H1 (cell line): ENCODE measurements at regions not wholly inside any gene's neighbourhood (a gene's known extent, or its start where the extent isn't known, plus 50 kb on each side); places are given as distances from the start of the nearest gene placed in this dataset.

ENCODE experiments used
- CTCF ChIA-PET: fragments of 300-600 bp; sonication (Branson Sonifier 250); formaldehyde crosslinking; loops from one replicate; lab custom pipeline; 2021; ENCODE audit not compliant: partially characterized antibody; lab: Charles Lee
- POLR2A ChIA-PET: fragments of 300-600 bp; sonication (Branson Sonifier 250); formaldehyde crosslinking; loops from one replicate; lab custom pipeline; 2021; ENCODE audit warnings: inconsistent platforms; ENCODE audit not compliant: partially characterized antibody; lab: Charles Lee
- DNase-seq, 2 experiments: peaks; one replicate each; pipeline versions ENCODE4 v3.0.0 to v3.0.0-alpha.2; 2010 to 2022; ENCODE audit warnings: low spot score in 2 of 2, low read depth in 1 of 2, mixed read lengths in 1 of 2
- FAIRE-seq: peaks from 2 replicates; lab custom pipeline; 2011; peaks lifted over from hg19 to GRCh38; lab: Jason Lieb, UNC
- H2AFZ ChIP-seq: 2 replicates; pipeline ENCODE4 v1.8.1; 2012; ENCODE audit warnings: low read length, inconsistent platforms
- H2AK5ac ChIP-seq: 2 replicates; pipeline ENCODE4 v1.6.1; 2013; ENCODE audit warnings: low read depth, low read length
- H2BK120ac ChIP-seq: replicated peaks from 2 replicates; pipeline ENCODE3; 2013; ENCODE audit warnings: low read depth, low read length, inconsistent platforms
- H2BK12ac ChIP-seq: 2 replicates; pipeline ENCODE4 v1.6.1; 2013; ENCODE audit warnings: low read depth, low read length
- H2BK15ac ChIP-seq: 2 replicates; pipeline ENCODE4 v1.6.1; 2013; ENCODE audit warnings: low read length
- H2BK20ac ChIP-seq: 2 replicates; pipeline ENCODE4 v1.6.1; 2013; ENCODE audit warnings: low read length
- H2BK5ac ChIP-seq: 2 replicates; pipeline ENCODE4 v1.6.1; 2013; ENCODE audit warnings: low read depth, low read length
- H3K14ac ChIP-seq: 2 replicates; pipeline ENCODE4 v1.6.1; 2013; ENCODE audit warnings: inconsistent platforms; ENCODE audit not compliant: insufficient read length
- H3K18ac ChIP-seq: 2 replicates; pipeline ENCODE4 v1.6.1; 2013; ENCODE audit warnings: low read length; ENCODE audit errors: extremely low read depth
- H3K23ac ChIP-seq: 2 replicates; pipeline ENCODE4 v1.6.1; 2013; ENCODE audit warnings: inconsistent platforms; ENCODE audit not compliant: insufficient read length
- H3K23me2 ChIP-seq: 2 replicates; pipeline ENCODE4 v1.6.1; 2013; ENCODE audit warnings: low read depth, low read length
- H3K27ac ChIP-seq: 2 replicates; pipeline ENCODE4 v1.6.1; 2011; ENCODE audit warnings: low read depth, low read length, inconsistent platforms
- H3K27me3 ChIP-seq, 4 experiments: replicated peaks in 1 of 4; 1 replicate in 1 of 4; 2 replicates in 3 of 4; pipeline versions ENCODE4 v1.6.1 to v1.8.1; 2011 to 2013; ENCODE audit warnings: low read length in 3 of 4, mild to moderate bottlenecking in 3 of 4, inconsistent platforms in 2 of 4, mixed read lengths in 2 of 4, moderate library complexity in 1 of 4; ENCODE audit not compliant: control insufficient read depth in 3 of 4, insufficient read depth in 3 of 4; ENCODE audit errors: extremely low read depth in 1 of 4
- H3K36me3 ChIP-seq, 4 experiments: 2 replicates each; pipeline versions ENCODE4 v1.6.1 to v1.8.1; 2011 to 2013; ENCODE audit warnings: mild to moderate bottlenecking in 4 of 4, low read length in 3 of 4, moderate library complexity in 2 of 4, control low read depth in 1 of 4, inconsistent platforms in 1 of 4; ENCODE audit not compliant: insufficient read depth in 4 of 4, control insufficient read depth in 2 of 4
- H3K4ac ChIP-seq: replicated peaks from 2 replicates; pipeline ENCODE3; 2013; ENCODE audit warnings: low read length, low read depth, mixed read lengths, inconsistent platforms; ENCODE audit not compliant: insufficient read length
- H3K4me1 ChIP-seq, 4 experiments: replicated peaks in 1 of 4; 1 replicate in 1 of 4; 2 replicates in 3 of 4; pipeline versions ENCODE4 v1.6.1 to v1.8.1; 2011 to 2013; ENCODE audit warnings: low read length in 3 of 4, inconsistent platforms in 2 of 4, mixed read lengths in 1 of 4; ENCODE audit not compliant: insufficient read depth in 4 of 4, control insufficient read depth in 3 of 4
- H3K4me2 ChIP-seq, 2 experiments: 2 replicates each; pipeline versions ENCODE4 v1.6.1 to v1.8.1; 2011 to 2013; ENCODE audit warnings: low read depth in 2 of 2, low read length in 2 of 2, control low read depth in 1 of 2, inconsistent platforms in 1 of 2, mild to moderate bottlenecking in 1 of 2; ENCODE audit not compliant: insufficient read depth in 1 of 2
- H3K4me3 ChIP-seq, 4 experiments: fragments of 200-600, 300-600 bp in 1 of 4; sonication (generic), shearing (Covaris generic), sonication (Bioruptor Twin) in 1 of 4; 2 replicates each; pipeline versions ENCODE4 v1.5.1 to v1.8.1; 2011 to 2016; ENCODE audit warnings: low read length in 4 of 4, low read depth in 3 of 4, control low read depth in 2 of 4, inconsistent platforms in 2 of 4, mild to moderate bottlenecking in 2 of 4, mixed read lengths in 1 of 4, moderate library complexity in 1 of 4; ENCODE audit not compliant: insufficient read depth in 2 of 4; ENCODE audit errors: extremely low read depth in 1 of 4
- H3K56ac ChIP-seq: replicated peaks from 2 replicates; pipeline ENCODE3; 2013; ENCODE audit warnings: low read depth, mild to moderate bottlenecking, mixed read lengths, low read length, inconsistent platforms; ENCODE audit not compliant: insufficient read length
- H3K79me1 ChIP-seq: 2 replicates; pipeline ENCODE4 v1.6.1; 2013; ENCODE audit warnings: low read depth, low read length, control low read depth
- H3K79me2 ChIP-seq, 2 experiments: 2 replicates each; pipeline versions ENCODE4 v1.6.1 to v1.8.1; 2012 to 2013; ENCODE audit warnings: low read length in 2 of 2, mild to moderate bottlenecking in 2 of 2, inconsistent platforms in 1 of 2; ENCODE audit not compliant: insufficient read depth in 2 of 2, control insufficient read depth in 1 of 2
- H3K9ac ChIP-seq, 4 experiments: replicated peaks in 1 of 4; 1 replicate in 1 of 4; 2 replicates in 3 of 4; pipeline versions ENCODE4 v1.6.1 to v1.8.1; 2011 to 2013; ENCODE audit warnings: low read depth in 3 of 4, low read length in 3 of 4, control low read depth in 2 of 4, mild to moderate bottlenecking in 2 of 4, moderate library complexity in 2 of 4, inconsistent platforms in 1 of 4; ENCODE audit errors: extremely low read depth in 1 of 4
- H3K9me3 ChIP-seq, 2 experiments: 2 replicates each; pipeline versions ENCODE4 v1.6.1 to v1.8.1; 2012 to 2013; ENCODE audit warnings: mild to moderate bottlenecking in 2 of 2, moderate library complexity in 2 of 2, control low read depth in 1 of 2, inconsistent platforms in 1 of 2, low read depth in 1 of 2, low read length in 1 of 2, mixed read lengths in 1 of 2; ENCODE audit not compliant: insufficient read depth in 2 of 2
- H4K20me1 ChIP-seq, 2 experiments: replicated peaks in 1 of 2; 2 replicates each; pipeline versions ENCODE3 to v1.8.1; 2011 to 2013; ENCODE audit warnings: inconsistent platforms in 2 of 2, low read length in 2 of 2, mild to moderate bottlenecking in 1 of 2; ENCODE audit not compliant: insufficient read depth in 2 of 2, control insufficient read depth in 1 of 2
- H4K5ac ChIP-seq: 2 replicates; pipeline ENCODE4 v1.6.1; 2013; ENCODE audit warnings: low read length, low read depth, mixed read lengths, inconsistent platforms; ENCODE audit not compliant: insufficient read length
- H4K8ac ChIP-seq: 2 replicates; pipeline ENCODE4 v1.8.0; 2013; ENCODE audit warnings: mild to moderate bottlenecking, moderate library complexity, low read length, inconsistent platforms; ENCODE audit not compliant: insufficient read depth; ENCODE audit errors: extremely low read depth
- H4K91ac ChIP-seq: replicated peaks from 2 replicates; pipeline ENCODE3; 2013; ENCODE audit warnings: low read length, mixed read lengths, inconsistent platforms; ENCODE audit not compliant: insufficient read length
- ASH2L ChIP-seq: fragments of 200-600, 300-600 bp; sonication (generic); IDR thresholded peaks from one replicate; pipeline ENCODE4 v1.7.1; 2017; ENCODE audit warnings: low read length
- BACH1 ChIP-seq: IDR thresholded peaks from 2 replicates; pipeline ENCODE4 v1.6.1; 2012; ENCODE audit warnings: low read length, improper control_type of control experiment
- BCL11A ChIP-seq, 2 experiments: IDR thresholded peaks; one replicate each; pipeline ENCODE4 v1.6.1; 2011; ENCODE audit warnings: low read depth in 2 of 2, low read length in 2 of 2, mild to moderate bottlenecking in 2 of 2
- CREB1 ChIP-seq: IDR thresholded peaks from 2 replicates; pipeline ENCODE4 v1.6.1; 2012; ENCODE audit warnings: inconsistent platforms
- GABPA ChIP-seq: IDR thresholded peaks from 2 replicates; pipeline ENCODE4 v1.6.1; 2011; ENCODE audit warnings: mild to moderate bottlenecking, low read length, moderate library complexity, borderline replicate concordance; ENCODE audit not compliant: insufficient read depth
- MAFK ChIP-seq: IDR thresholded peaks from 2 replicates; pipeline ENCODE4 v1.6.1; 2012; ENCODE audit warnings: low read depth, mild to moderate bottlenecking, improper control_type of control experiment, low read length
- NANOG ChIP-seq: IDR thresholded peaks from 2 replicates; pipeline ENCODE4 v1.6.1; 2011; ENCODE audit warnings: low read length, low read depth, mild to moderate bottlenecking, inconsistent platforms; ENCODE audit not compliant: insufficient read depth, poor library complexity, severe bottlenecking
- NRF1 ChIP-seq: IDR thresholded peaks from 2 replicates; pipeline ENCODE4 v1.6.1; 2011; ENCODE audit warnings: mild to moderate bottlenecking, low read depth, low read length, improper control_type of control experiment
- RAD21 ChIP-seq, 2 experiments: IDR thresholded peaks in 1 of 2; conservative IDR thresholded peaks in 1 of 2; 2 replicates each; pipeline ENCODE4 v1.6.1; 2011; ENCODE audit warnings: low read depth in 2 of 2, low read length in 2 of 2, improper control_type of control experiment in 1 of 2, inconsistent platforms in 1 of 2, mild to moderate bottlenecking in 1 of 2, moderate library complexity in 1 of 2
- RNF2 ChIP-seq: fragments of 200-900, 300-1000 bp; sonication (generic); IDR thresholded peaks from 2 replicates; pipeline ENCODE4 v1.7.1; 2016; ENCODE audit warnings: borderline replicate concordance, low read depth, mild to moderate bottlenecking, antibody characterized with exemption, low read length; ENCODE audit not compliant: poor library complexity, severe bottlenecking; ENCODE audit errors: missing control alignments
- SIRT6 ChIP-seq: IDR thresholded peaks from one replicate; pipeline ENCODE4 v1.7.1; 2012; ENCODE audit warnings: low read length, inconsistent platforms
- SP4 ChIP-seq: IDR thresholded peaks from 2 replicates; pipeline ENCODE4 v1.6.1; 2012; ENCODE audit warnings: low read length, inconsistent platforms
- WGBS, 2 experiments: shearing (Covaris generic) in 1 of 2; methylation state at CpG; one replicate each; pipeline versions ENCODE4 v1.1.6 to v1.1.7; 2013 to 2015; ENCODE audit warnings: low lambda C conversion rate in 2 of 2, mixed read lengths in 2 of 2, inconsistent platforms in 1 of 2, low coverage in 1 of 2, missing lambda C conversion rate in 1 of 2; ENCODE audit not compliant: insufficient replicate concordance in 2 of 2, insufficient coverage in 1 of 2, insufficient read length in 1 of 2; ENCODE audit errors: extremely low coverage in 1 of 2, missing lambda C conversion rate in 1 of 2; 5-methylcytosine and 5-hydroxymethylcytosine counted together
- TF ChIP-seq, protein P1 (sequence below): IDR thresholded peaks from 2 replicates; pipeline ENCODE4 v1.6.1; 2011; ENCODE audit warnings: low read length, improper control_type of control experiment

DNA sequence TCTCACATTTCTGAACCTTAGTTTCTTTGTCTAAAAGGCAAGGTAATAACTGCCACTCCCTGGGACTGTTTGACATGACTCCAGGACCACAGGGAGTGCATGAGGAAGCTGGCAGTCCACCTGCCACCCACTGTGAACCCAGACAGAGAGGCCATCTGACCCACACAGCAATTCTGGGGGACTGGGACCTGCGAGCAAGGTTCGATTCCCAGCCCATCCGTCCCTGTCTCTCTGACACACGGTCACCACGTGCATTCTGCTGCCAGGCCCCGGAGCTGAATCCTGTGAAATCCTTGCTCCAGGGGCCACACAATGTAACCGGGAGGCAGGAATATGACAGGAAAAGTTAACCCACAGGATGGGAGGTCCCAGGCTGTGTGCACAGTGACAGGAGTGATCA is 218.8 kb upstream of the FOXF1 start:
- no peak overlapping the region for H2AFZ ChIP-seq
- no peaks in the 10 kb centered on the region for H3K79me1 ChIP-seq
- 0 out of 2 replicates have a peak overlapping the region, but pooled peaks have one; percentile 81 for H2BK15ac ChIP-seq
- H2BK20ac ChIP-seq, result peak overlapping the region; percentile 32; the same call in 1 of the 2 replicates
- H2AK5ac ChIP-seq, result no peak overlapping the region
- H3K9me3 ChIP-seq, result no peaks in the 10 kb centered on the region
- H3K36me3 ChIP-seq, result no peaks in the 10 kb centered on the region
- peaks cover 3 to 21% (median 10%) of the 10 kb centered on the region in 4 experiments for H3K4me1 ChIP-seq
- 92% methylated on average over 7 of the region's 7 CpGs; no CpG with 5 or more reads in 1 of the 2 experiments for WGBS, 2 experiments
- no peak overlapping the region for H4K5ac ChIP-seq
- no peak overlapping the region for H3K27ac ChIP-seq
- no peak for FAIRE-seq
- H3K14ac ChIP-seq, result no peak overlapping the region
- peaks cover 6% of the 10 kb centered on the region; the same call in 1 of the 2 replicates for H3K23me2 ChIP-seq
- peak overlapping the region; percentile 68; the same call in 1 of the 2 replicates for H2BK12ac ChIP-seq
- H2BK5ac ChIP-seq, result no peak overlapping the region
- H2BK120ac ChIP-seq, result no peak overlapping the region
- no peak overlapping the region for H3K9ac ChIP-seq
- H3K18ac ChIP-seq, result no peak overlapping the region
- H3K56ac ChIP-seq, result no peak overlapping the region
- no peak overlapping the region for H3K4me3 ChIP-seq
- H4K8ac ChIP-seq, result no peak overlapping the region
- no peak overlapping the region for H3K4ac ChIP-seq
- H3K4me2 ChIP-seq, result no peak overlapping the region
- no peaks in the 10 kb centered on the region for H3K79me2 ChIP-seq
- no peaks in the 10 kb centered on the region for H4K20me1 ChIP-seq
- no peak overlapping the region for H3K23ac ChIP-seq
- H3K27me3 ChIP-seq, result peaks cover 32 to 57% (median 51%) of the 10 kb centered on the region in 4 experiments
- POLR2A ChIA-PET, result interaction anchor here (1.0 to 1.4 kb wide), 2 partner anchors 9 kb away, joined by 3 to 4 read pairs; no protein-coding TSS in a partner anchor
- no peak overlapping the region for H4K91ac ChIP-seq
- CTCF ChIA-PET, result interaction anchor here (1.1 to 2.8 kb wide), 3 partner anchors 34 to 226 kb away, joined by 3 to 13 read pairs (median 8); no protein-coding TSS in a partner anchor
- DNase-seq, result peak in 1 of 2 experiments; percentile 23
- TF ChIP-seq, protein P1, sequence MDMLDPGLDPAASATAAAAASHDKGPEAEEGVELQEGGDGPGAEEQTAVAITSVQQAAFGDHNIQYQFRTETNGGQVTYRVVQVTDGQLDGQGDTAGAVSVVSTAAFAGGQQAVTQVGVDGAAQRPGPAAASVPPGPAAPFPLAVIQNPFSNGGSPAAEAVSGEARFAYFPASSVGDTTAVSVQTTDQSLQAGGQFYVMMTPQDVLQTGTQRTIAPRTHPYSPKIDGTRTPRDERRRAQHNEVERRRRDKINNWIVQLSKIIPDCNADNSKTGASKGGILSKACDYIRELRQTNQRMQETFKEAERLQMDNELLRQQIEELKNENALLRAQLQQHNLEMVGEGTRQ, result no peak
- TF ChIP-seq ASH2L (no peak), SIRT6 (no peak), SP4 (no peak), CREB1 (no peak), GABPA (no peak), NANOG (no peak), NRF1 (no peak), MAFK (no peak), BCL11A (IDR thresholded peaks at IDR 0.05; ENCODE audit: low read depth in 2 of 2, low read length in 2 of 2) (no peak), RAD21 (IDR thresholded peaks at IDR 0.05 in 1 of 2, conservative IDR thresholded peaks at IDR 0.05 in 1 of 2; ENCODE audit: low read depth in 2 of 2, low read length in 2 of 2) (no peak), BACH1 (no peak), RNF2 (no peak)
